Psoas muscle (tissue), 7 donors: ENCODE measurements at regions not wholly inside any gene's neighbourhood (a gene's known extent, or its start where the extent isn't known, plus 50 kb on each side); places are given as distances from the start of the nearest gene placed in this dataset.
A peak's percentile ranks its signal among the peaks of the same experiment; 100 is the strongest.

Experiments
- ATAC-seq, 4 donors: fragments of 200-7000 bp; cut with Tn5 transposase; one replicate each; pipeline ENCODE4 v1.9.1; 2020; ENCODE audit warnings: moderate library complexity in 3 of 4, mild to moderate bottlenecking in 2 of 4
- DNase-seq, 2 donors: peaks; one replicate each; pipeline ENCODE4 v3.0.0-alpha.2; 2020
- H3K27ac ChIP-seq: fragments of 200-600 bp; one replicate; pipeline ENCODE4 v1.8.0; 2022
- H3K27me3 ChIP-seq, 3 donors: fragments of 200-600 bp in 1 of 3; one replicate each; pipeline versions ENCODE4 v1.6.1 to v1.8.0; 2013 to 2022; ENCODE audit warnings: low read length in 2 of 3, mild to moderate bottlenecking in 2 of 3, moderate library complexity in 1 of 3; ENCODE audit not compliant: insufficient read depth in 3 of 3
- H3K36me3 ChIP-seq, 2 donors: fragments of 200-600 bp in 1 of 2; one replicate each; pipeline versions ENCODE4 v1.6.1 to v1.8.0; 2013 to 2022; ENCODE audit warnings: low read depth in 1 of 2, mild to moderate bottlenecking in 1 of 2, moderate library complexity in 1 of 2; ENCODE audit not compliant: insufficient read depth in 1 of 2
- H3K4me1 ChIP-seq: fragments of 200-600 bp; one replicate; pipeline ENCODE4 v1.8.0; 2022
- H3K4me3 ChIP-seq: fragments of 200-600 bp; one replicate; pipeline ENCODE4 v1.8.0; 2022; ENCODE audit warnings: mild to moderate bottlenecking
- H3K9me3 ChIP-seq: fragments of 200-600 bp; one replicate; pipeline ENCODE4 v1.8.0; 2022
- CTCF ChIP-seq: fragments of 200-600 bp; IDR thresholded peaks from one replicate; pipeline ENCODE4 v1.8.0; 2022; ENCODE audit warnings: antibody characterized with exemption
- WGBS, 3 donors: extraction: QIAGEN DNeasy Blood & Tissue Kit; methylation state at CpG; one replicate each; pipeline versions ENCODE4 v1.1.6 to v1.1.7; 2013; 5-methylcytosine and 5-hydroxymethylcytosine counted together
- intact Hi-C, 2 donors: fragments of 100-400 bp; cut with DNase I; formaldehyde crosslinking; loops; one replicate each; pipeline versions ENCODE4 v1.11.0 to v1.14.2; 2022
- donor health status: healthy with polysubstance abuse.
- donor health status: DM: no; HTN: no; CAD: no; lungs with moderate emphysema.
- donor health status: Bipolar disorder and iron deficiency.
- donor health status: healthy.
- donor health status: DM: yes; HTN: yes; CAD: no.
- donor health status: DM: no; HTN: no; CAD: no.
- donor health status: DM: yes; HTN: yes; CAD: no.

DNA sequence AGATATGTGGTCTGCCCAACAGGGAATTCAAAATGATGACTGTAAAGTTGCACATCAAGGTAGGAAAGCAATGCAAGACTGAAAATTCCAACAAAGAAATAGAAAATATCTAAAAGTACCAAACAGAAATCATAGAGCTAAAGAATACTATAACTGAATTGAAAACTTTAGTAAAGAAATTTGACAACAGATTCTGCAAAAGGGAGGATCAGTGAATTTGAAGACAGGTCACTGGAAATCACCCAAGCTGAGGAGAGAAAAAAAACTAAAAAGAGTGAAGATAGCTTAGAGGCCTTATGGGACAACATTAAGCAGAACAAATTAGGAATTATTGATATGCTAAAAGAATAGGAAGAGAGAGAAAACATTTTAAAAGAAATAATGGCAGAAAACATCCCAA is 240.6 kb downstream of the SNX13 start:
- no peak overlapping the region for H3K4me3 ChIP-seq
- DNase-seq (no peak), ATAC-seq (no peak)
- H3K4me1 ChIP-seq: no peaks in the 10 kb centered on the region
- peaks cover 14% of the 10 kb centered on the region for H3K9me3 ChIP-seq
- intact Hi-C loops: loop anchor here in 1 of 2 donors (10.0 kb wide), 1 partner anchor 965 kb away; no protein-coding TSS in a partner anchor
- H3K36me3 ChIP-seq: no peaks in the 10 kb centered on the region
- no peak for TF ChIP-seq CTCF
- H3K27ac ChIP-seq: no peak overlapping the region
- peaks cover 0 to 4% (median 1%) of the 10 kb centered on the region in 3 donors for H3K27me3 ChIP-seq

GRCh38 chr7:17700138-17700537 is 240.2 kb downstream of the SNX13 start:
- Histone ChIP-seq H3K36me3 (no peaks in the 10 kb centered on the region), H3K27ac (no peak overlapping the region), H3K27me3 (peaks cover 0 to 4% (median 1%) of the 10 kb centered on the region in 3 donors), H3K4me3 (no peak overlapping the region), H3K4me1 (no peaks in the 10 kb centered on the region), H3K9me3 (peaks cover 14% of the 10 kb centered on the region)
- WGBS, 3 donors: 41 to 78% (median 60%) methylated on average over 3 of the region's 3 CpGs
- DNase-seq: no peak
- no peak for TF ChIP-seq CTCF
- intact Hi-C loops: loop anchor here in 1 of 2 donors (10.0 kb wide), 1 partner anchor 965 kb away; no protein-coding TSS in a partner anchor
- no peak for ATAC-seq

GRCh38 chr7:17706275-17706674 is 234.0 kb downstream of the SNX13 start:
- intact Hi-C loops: loop anchor here in 1 of 2 donors (10.0 kb wide), 1 partner anchor 959 kb away; no protein-coding TSS in a partner anchor
- ATAC-seq (no peak), DNase-seq (no peak)
- TF ChIP-seq CTCF: no peak
- Histone ChIP-seq H3K36me3 (no peaks in the 10 kb centered on the region), H3K27me3 (no peaks in the 10 kb centered on the region), H3K4me3 (no peak overlapping the region), H3K4me1 (no peaks in the 10 kb centered on the region), H3K9me3 (no peaks in the 10 kb centered on the region), H3K27ac (no peak overlapping the region)
- WGBS, 3 donors: 48 to 55% (median 48%) methylated on average over 4 of the region's 4 CpGs

DNA sequence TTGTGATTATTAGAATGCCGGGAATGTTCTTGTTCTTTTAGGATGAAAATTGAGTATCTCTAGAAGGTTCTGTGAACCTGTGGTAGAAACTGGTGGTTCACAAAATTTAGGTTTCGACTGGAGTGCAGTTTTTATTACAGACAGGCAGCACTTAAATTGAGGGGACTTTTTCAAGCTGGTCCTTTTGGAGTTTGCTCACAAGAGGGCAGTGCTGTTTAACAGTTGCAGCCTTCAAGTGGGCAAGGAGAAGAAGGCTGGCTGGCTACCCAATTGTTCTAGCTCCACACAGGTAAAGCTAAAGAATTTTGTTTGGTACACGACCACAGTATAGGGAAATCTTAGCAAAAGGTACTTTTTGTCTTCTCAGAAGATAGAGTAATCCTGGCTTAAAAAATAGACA is 233.6 kb downstream of the SNX13 start:
- Histone ChIP-seq H3K27ac (no peak overlapping the region), H3K4me1 (no peaks in the 10 kb centered on the region), H3K36me3 (no peaks in the 10 kb centered on the region), H3K9me3 (no peaks in the 10 kb centered on the region), H3K4me3 (no peak overlapping the region), H3K27me3 (no peaks in the 10 kb centered on the region)
- DNase-seq (no peak), ATAC-seq (peak in 3 of 4 donors; percentile 58 to 62 (median 59))
- intact Hi-C loops: loop anchor here in 1 of 2 donors (10.0 kb wide), 1 partner anchor 958 kb away; no protein-coding TSS in a partner anchor
- peak; percentile 55 for TF ChIP-seq CTCF
- WGBS, 3 donors: 17 to 30% (median 21%) methylated on average over 3 of the region's 3 CpGs

- H3K9me3 ChIP-seq: no peaks in the 10 kb centered on the region
- no peaks in the 10 kb centered on the region for H3K4me1 ChIP-seq
- no peak for TF ChIP-seq CTCF
- H3K36me3 ChIP-seq: no peaks in the 10 kb centered on the region
- no peak overlapping the region for H3K4me3 ChIP-seq
- DNase-seq: no peak
- WGBS, 3 donors: 54 to 61% (median 58%) methylated on average over 1 of the region's 1 CpG
- no peaks in the 10 kb centered on the region for H3K27me3 ChIP-seq
- ATAC-seq: no peak
- no peak overlapping the region for H3K27ac ChIP-seq
- intact Hi-C loops: loop anchor here in 1 of 2 donors (10.0 kb wide), 1 partner anchor 956 kb away; no protein-coding TSS in a partner anchor
Observed at GRCh38 chr7:17709127-17709526, 231.2 kb downstream of the SNX13 start.
